ENCODE measurements at regions not wholly inside any gene's neighbourhood (a gene's known extent, or its start where the extent isn't known, plus 50 kb on each side); places are given as distances from the start of the nearest gene placed in this dataset.

- H3K4me3 Mint-ChIP-seq (ENCODE audit: low read depth, unreplicated experiment): no peak overlapping the region
- DNase-seq: no peak
- no peaks in the 10 kb centered on the region for H3K4me1 Mint-ChIP-seq (ENCODE audit: low read depth, unreplicated experiment)
- H3K27ac Mint-ChIP-seq (ENCODE audit: unreplicated experiment): no peak overlapping the region
- TF ChIP-seq CTCF (IDR thresholded peaks at IDR 0.05; ENCODE audit: unreplicated experiment): no peak
- peaks cover 30% of the 10 kb centered on the region for H3K27me3 Mint-ChIP-seq (ENCODE audit: unreplicated experiment)
- BruUV-seq (replicated peaks): no TSS peak
- CTCF ChIA-PET: no interaction called here
- peaks cover 2% of the 10 kb centered on the region for H3K9me3 Mint-ChIP-seq (ENCODE audit: low read depth, unreplicated experiment)
- intact Hi-C loops (cut with micrococcal nuclease; ENCODE audit: unreplicated experiment): no loop called here
- H3K36me3 Mint-ChIP-seq (ENCODE audit: insufficient read depth, unreplicated experiment): no peaks in the 10 kb centered on the region
These were observed 363.8 kb downstream of the NPHP4 start for GRCh38 chr1:5628416-5628815.

- H3K36me3 Mint-ChIP-seq (ENCODE audit: insufficient read depth, unreplicated experiment): no peaks in the 10 kb centered on the region
- no peak overlapping the region for H3K4me3 Mint-ChIP-seq (ENCODE audit: low read depth, unreplicated experiment)
- intact Hi-C loops (cut with micrococcal nuclease; ENCODE audit: unreplicated experiment): loop anchor here (5.0 kb wide), 1 partner anchor 106 kb away; no protein-coding TSS in a partner anchor
- no TSS peak for BruUV-seq (replicated peaks)
- no peak overlapping the region for H3K27ac Mint-ChIP-seq (ENCODE audit: unreplicated experiment)
- CTCF ChIA-PET: no interaction called here
- peaks cover 2% of the 10 kb centered on the region for H3K9me3 Mint-ChIP-seq (ENCODE audit: low read depth, unreplicated experiment)
- no peak for DNase-seq
- peaks cover 46% of the 10 kb centered on the region for H3K27me3 Mint-ChIP-seq (ENCODE audit: unreplicated experiment)
- no peak for TF ChIP-seq CTCF (IDR thresholded peaks at IDR 0.05; ENCODE audit: unreplicated experiment)
- H3K4me1 Mint-ChIP-seq (ENCODE audit: low read depth, unreplicated experiment): no peaks in the 10 kb centered on the region
These were observed 368.8 kb downstream of the NPHP4 start for GRCh38 chr1:5623399-5623798.

GRCh38 chr1:5622412-5622811, 369.8 kb downstream of the NPHP4 start:
- BruUV-seq (replicated peaks): no TSS peak
- peaks cover 50% of the 10 kb centered on the region for H3K27me3 Mint-ChIP-seq (ENCODE audit: unreplicated experiment)
- no peak overlapping the region for H3K27ac Mint-ChIP-seq (ENCODE audit: unreplicated experiment)
- intact Hi-C loops (cut with micrococcal nuclease; ENCODE audit: unreplicated experiment): loop anchor here (5.0 kb wide), 1 partner anchor 105 kb away; no protein-coding TSS in a partner anchor
- CTCF ChIA-PET: no interaction called here
- no peaks in the 10 kb centered on the region for H3K36me3 Mint-ChIP-seq (ENCODE audit: insufficient read depth, unreplicated experiment)
- no peak overlapping the region for H3K4me3 Mint-ChIP-seq (ENCODE audit: low read depth, unreplicated experiment)
- peaks cover 2% of the 10 kb centered on the region for H3K9me3 Mint-ChIP-seq (ENCODE audit: low read depth, unreplicated experiment)
- no peak for DNase-seq
- TF ChIP-seq CTCF (IDR thresholded peaks at IDR 0.05; ENCODE audit: unreplicated experiment): no peak
- H3K4me1 Mint-ChIP-seq (ENCODE audit: low read depth, unreplicated experiment): no peaks in the 10 kb centered on the region

DNA sequence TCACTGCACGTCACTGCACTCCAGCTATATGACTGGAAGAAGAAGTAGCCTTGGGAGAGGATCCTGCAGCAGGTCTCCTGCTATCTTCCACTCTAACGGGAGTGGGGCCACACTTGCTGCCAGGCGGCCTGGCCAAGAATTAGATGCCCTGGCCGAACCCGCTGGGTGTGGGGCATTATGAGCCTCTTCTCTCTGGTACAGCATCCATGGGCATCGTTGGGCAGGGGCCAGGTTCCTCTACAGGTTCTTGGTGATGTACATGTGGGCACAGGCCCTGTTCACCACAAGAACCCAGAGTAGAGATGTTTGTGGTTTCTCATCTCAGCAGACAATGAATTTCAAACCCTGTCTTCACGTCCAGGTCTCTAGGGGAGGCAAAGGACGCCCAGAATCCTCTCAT, 370.5 kb downstream of the NPHP4 start:
- Mint-ChIP-seq H3K4me3 (ENCODE audit: low read depth, unreplicated experiment) (no peak overlapping the region), H3K9me3 (ENCODE audit: low read depth, unreplicated experiment) (peaks cover 2% of the 10 kb centered on the region), H3K27ac (ENCODE audit: unreplicated experiment) (no peak overlapping the region), H3K27me3 (ENCODE audit: unreplicated experiment) (peaks cover 50% of the 10 kb centered on the region), H3K4me1 (ENCODE audit: low read depth, unreplicated experiment) (no peaks in the 10 kb centered on the region), H3K36me3 (ENCODE audit: insufficient read depth, unreplicated experiment) (no peaks in the 10 kb centered on the region)
- BruUV-seq (replicated peaks): no TSS peak
- no peak for DNase-seq
- no peak for TF ChIP-seq CTCF (IDR thresholded peaks at IDR 0.05; ENCODE audit: unreplicated experiment)
- intact Hi-C loops (cut with micrococcal nuclease; ENCODE audit: unreplicated experiment): loop anchor here (5.0 kb wide), 1 partner anchor 104 kb away; no protein-coding TSS in a partner anchor
- CTCF ChIA-PET: no interaction called here
